A549 (cell line): ENCODE measurements at regions not wholly inside any gene's neighbourhood (a gene's known extent, or its start where the extent isn't known, plus 50 kb on each side); places are given as distances from the start of the nearest gene placed in this dataset.

Source experiments
- ATAC-seq, 2 experiments: fragments of 200-7000 bp in 1 of 2; fragments of >200 bp in 1 of 2; cut with Nextera tagmentation in 1 of 2; cut with Tn5 transposase in 1 of 2; 3 replicates each; pipeline versions ENCODE4 v1.8.0 to v1.9.1; 2018 to 2020; ENCODE audit warnings: mild to moderate bottlenecking in 1 of 2, moderate library complexity in 1 of 2
- CTCF ChIA-PET: fragments of 300-600 bp; sonication (Branson Sonifier 250); formaldehyde crosslinking; extraction: SDS; loops from one replicate; lab custom pipeline; 2021; ENCODE audit warnings: antibody characterized with exemption, inconsistent platforms; lab: Yijun Ruan, JAX
- POLR2A ChIA-PET: fragments of 350-600 bp; formaldehyde crosslinking; extraction: SDS; loops from one replicate; lab custom pipeline; 2021; ENCODE audit warnings: antibody characterized with exemption, inconsistent platforms; lab: Yijun Ruan, JAX
- DNase-seq, 2 experiments: peaks; one replicate each; pipeline versions ENCODE4 v3.0.0 to v3.0.0-alpha.2; 2011 to 2016; ENCODE audit warnings: low read depth in 1 of 2, low spot score in 1 of 2
- FAIRE-seq: peaks from 2 replicates; lab custom pipeline; 2011; peaks lifted over from hg19 to GRCh38; lab: Jason Lieb, UNC
- H3K27ac ChIP-seq, 2 experiments: fragments of >200 bp; sonication (Bioruptor Twin); formaldehyde crosslinking; 3 replicates each; pipeline ENCODE4 v1.5.1; 2016 to 2017
- H3K4me1 ChIP-seq: fragments of >200 bp; sonication (Bioruptor Twin); formaldehyde crosslinking; 3 replicates; pipeline ENCODE4 v1.6.1; 2016
- H3K4me2 ChIP-seq: fragments of >200 bp; sonication (Bioruptor Twin); formaldehyde crosslinking; 3 replicates; pipeline ENCODE4 v1.6.1; 2016
- H3K4me3 ChIP-seq: fragments of >200 bp; sonication (Bioruptor Twin); formaldehyde crosslinking; 3 replicates; pipeline ENCODE4 v1.5.1; 2016
- H3K9me3 ChIP-seq: fragments of >200 bp; sonication (Bioruptor Twin); formaldehyde crosslinking; 3 replicates; pipeline ENCODE4 v1.6.1; 2016
- ATOH8 ChIP-seq: fragments of 250-450 bp; sonication (Bioruptor Pico); IDR thresholded peaks from 2 replicates; pipeline ENCODE4 v1.5.0; 2020; ENCODE audit warnings: low read depth, mild to moderate bottlenecking, moderate library complexity
- CEBPB ChIP-seq, 2 experiments: fragments of >200 bp in 1 of 2; sonication (Bioruptor Twin) in 1 of 2; formaldehyde crosslinking in 1 of 2; IDR thresholded peaks; 2 replicates each; pipeline ENCODE4 v1.6.1; 2012 to 2016
- CHD4 ChIP-seq: fragments of 200-600 bp; sonication (generic); IDR thresholded peaks from 2 replicates; pipeline ENCODE4 v1.6.1; 2016; ENCODE audit warnings: antibody characterized with exemption, mild to moderate bottlenecking, borderline replicate concordance
- E2F6 ChIP-seq: IDR thresholded peaks from 2 replicates; pipeline ENCODE4 v1.6.1; 2012; ENCODE audit warnings: low read depth, borderline replicate concordance
- EHMT2 ChIP-seq: fragments of 200-600 bp; sonication (generic); IDR thresholded peaks from 2 replicates; pipeline ENCODE4 v1.6.1; 2016; ENCODE audit warnings: antibody characterized with exemption, low read depth, mild to moderate bottlenecking, moderate library complexity
- EP300 ChIP-seq, 2 experiments: fragments of >200 bp; sonication (Bioruptor Twin); formaldehyde crosslinking; IDR thresholded peaks; 2 replicates in 1 of 2; 3 replicates in 1 of 2; pipeline ENCODE4 v1.6.1; 2016 to 2017
- HEYL ChIP-seq: fragments of 250-450 bp; sonication (Bioruptor Pico); IDR thresholded peaks from 2 replicates; pipeline ENCODE4 v1.8.0; 2021; ENCODE audit warnings: mild to moderate bottlenecking, moderate library complexity
- HMGXB4 ChIP-seq: fragments of 250-450 bp; sonication (Bioruptor Pico); IDR thresholded peaks from 2 replicates; pipeline ENCODE4 v1.5.0; 2021; ENCODE audit warnings: mild to moderate bottlenecking, moderate library complexity, borderline replicate concordance
- HOXA7 ChIP-seq: fragments of 250-450 bp; sonication (Bioruptor Pico); IDR thresholded peaks from 2 replicates; pipeline ENCODE4 v1.5.0; 2020; ENCODE audit warnings: mild to moderate bottlenecking, moderate library complexity
- HOXB13 ChIP-seq: fragments of 250-450 bp; sonication (Bioruptor Pico); IDR thresholded peaks from 2 replicates; pipeline ENCODE4 v1.5.0; 2020; ENCODE audit warnings: low read depth, mild to moderate bottlenecking, moderate library complexity
- JUN ChIP-seq, 2 experiments: fragments of >200 bp; sonication (Bioruptor Twin); formaldehyde crosslinking; IDR thresholded peaks; 2 replicates in 1 of 2; 3 replicates in 1 of 2; pipeline ENCODE4 v1.6.1; 2016 to 2017
- JUNB ChIP-seq: fragments of >200 bp; sonication (Bioruptor Twin); formaldehyde crosslinking; IDR thresholded peaks from 2 replicates; pipeline ENCODE4 v1.6.1; 2016
- MAFK ChIP-seq: fragments of 450-650 bp; IDR thresholded peaks from 2 replicates; pipeline ENCODE4 v1.6.1; 2014; ENCODE audit not compliant: partially characterized antibody
- POLR2A ChIP-seq: IDR thresholded peaks from 2 replicates; pipeline ENCODE4 v1.6.1; 2012; ENCODE audit warnings: mild to moderate bottlenecking, low read length
- RAD21 ChIP-seq, 2 experiments: fragments of >200 bp in 1 of 2; sonication (Bioruptor Twin) in 1 of 2; formaldehyde crosslinking in 1 of 2; IDR thresholded peaks in 1 of 2; conservative IDR thresholded peaks in 1 of 2; 2 replicates in 1 of 2; 3 replicates in 1 of 2; pipeline ENCODE4 v1.6.1; 2012 to 2018; ENCODE audit warnings: inconsistent platforms in 1 of 2
- SMC3 ChIP-seq: fragments of >200 bp; sonication (Bioruptor Twin); formaldehyde crosslinking; IDR thresholded peaks from 3 replicates; pipeline ENCODE4 v1.6.1; 2018; ENCODE audit warnings: inconsistent platforms
- SREBF2 ChIP-seq: fragments of 450-650 bp; IDR thresholded peaks from 2 replicates; pipeline ENCODE4 v1.6.1; 2014; ENCODE audit warnings: mild to moderate bottlenecking, moderate library complexity
- TFCP2L1 ChIP-seq: fragments of 250-450 bp; sonication (Bioruptor Pico); IDR thresholded peaks from 2 replicates; pipeline ENCODE4 v1.5.0; 2021; ENCODE audit warnings: mild to moderate bottlenecking
- TP53 ChIP-seq: fragments of 250-450 bp; sonication (Bioruptor Pico); IDR thresholded peaks from 2 replicates; pipeline ENCODE4 v1.5.0; 2021; ENCODE audit warnings: mild to moderate bottlenecking, moderate library complexity
- ZNF302 ChIP-seq: fragments of 250-450 bp; sonication (Bioruptor Pico); IDR thresholded peaks from 2 replicates; pipeline ENCODE4 v1.9.0; 2021; ENCODE audit warnings: inconsistent platforms, mild to moderate bottlenecking, moderate library complexity
- WGBS: methylation state at CpG from one replicate; pipeline ENCODE4 v1.1.6; 2017; ENCODE audit errors: missing lambda C conversion rate; 5-methylcytosine and 5-hydroxymethylcytosine counted together
- TF ChIP-seq, protein P1 (sequence below): fragments of >200 bp; sonication (Bioruptor Twin); formaldehyde crosslinking; IDR thresholded peaks from 3 replicates; pipeline ENCODE4 v1.5.1; 2016
- TF ChIP-seq, protein P2 (sequence below): fragments of >200 bp; sonication (Bioruptor Twin); formaldehyde crosslinking; IDR thresholded peaks from 2 replicates; pipeline ENCODE4 v1.6.1; 2016

DNA sequence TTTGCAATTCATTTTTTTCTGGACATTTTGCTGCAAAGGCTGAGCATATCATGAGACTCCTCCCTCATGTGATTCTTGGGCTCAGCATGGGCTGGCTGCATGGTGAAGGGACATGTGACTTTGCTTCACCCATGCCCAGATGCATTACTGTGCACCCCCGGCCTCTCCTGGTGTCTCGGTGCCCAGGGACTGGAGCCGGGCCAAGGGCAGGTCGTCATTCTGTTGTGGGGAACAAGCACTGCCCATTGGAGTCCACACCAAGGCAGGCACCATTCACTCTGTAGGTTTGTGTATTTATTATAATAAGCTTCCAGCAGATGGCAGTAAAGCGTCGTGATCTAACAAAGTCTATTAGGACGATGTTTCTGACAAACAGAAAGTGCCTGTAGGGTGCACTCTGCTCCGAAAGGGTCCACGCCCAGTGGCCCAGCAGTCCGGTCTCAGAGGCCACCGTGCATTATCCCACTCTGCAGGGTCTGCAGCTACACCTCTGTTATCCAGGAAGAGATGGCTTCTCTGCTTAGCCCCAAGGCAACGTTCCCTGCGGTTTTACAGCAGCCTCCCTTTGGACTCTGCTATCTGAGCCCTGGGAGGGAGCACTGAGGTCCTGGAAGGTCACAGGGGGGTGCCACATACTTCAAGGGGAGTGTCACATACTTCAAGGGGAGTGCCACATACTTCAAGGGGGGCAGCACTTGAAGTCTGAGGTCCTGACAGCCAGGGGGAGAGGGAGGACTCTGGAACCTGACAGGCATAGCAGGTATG lies 219.6 kb downstream of the TSN start:
- peak; percentile 61 to 72 for DNase-seq
- ChIA-PET POLR2A (no interaction called here), CTCF (interaction anchor here (0.7 to 1.7 kb wide), 8 partner anchors 15 to 160 kb away, joined by 3 to 5 read pairs (median 3); no protein-coding TSS in a partner anchor)
- H3K4me3 ChIP-seq: no peak overlapping the region
- H3K27ac ChIP-seq: no peak overlapping the region
- under 1% methylated on average over 11 of the region's 13 CpGs for WGBS
- ATAC-seq: peak; percentile 94 to 98
- TF ChIP-seq RAD21 (conservative IDR thresholded peaks at IDR 0.05 in 1 of 2, IDR thresholded peaks at IDR 0.05 in 1 of 2) (peak; percentile 81 to 82), HMGXB4 (no peak), SMC3 (peak; percentile 67)
- TF ChIP-seq, protein P1, sequence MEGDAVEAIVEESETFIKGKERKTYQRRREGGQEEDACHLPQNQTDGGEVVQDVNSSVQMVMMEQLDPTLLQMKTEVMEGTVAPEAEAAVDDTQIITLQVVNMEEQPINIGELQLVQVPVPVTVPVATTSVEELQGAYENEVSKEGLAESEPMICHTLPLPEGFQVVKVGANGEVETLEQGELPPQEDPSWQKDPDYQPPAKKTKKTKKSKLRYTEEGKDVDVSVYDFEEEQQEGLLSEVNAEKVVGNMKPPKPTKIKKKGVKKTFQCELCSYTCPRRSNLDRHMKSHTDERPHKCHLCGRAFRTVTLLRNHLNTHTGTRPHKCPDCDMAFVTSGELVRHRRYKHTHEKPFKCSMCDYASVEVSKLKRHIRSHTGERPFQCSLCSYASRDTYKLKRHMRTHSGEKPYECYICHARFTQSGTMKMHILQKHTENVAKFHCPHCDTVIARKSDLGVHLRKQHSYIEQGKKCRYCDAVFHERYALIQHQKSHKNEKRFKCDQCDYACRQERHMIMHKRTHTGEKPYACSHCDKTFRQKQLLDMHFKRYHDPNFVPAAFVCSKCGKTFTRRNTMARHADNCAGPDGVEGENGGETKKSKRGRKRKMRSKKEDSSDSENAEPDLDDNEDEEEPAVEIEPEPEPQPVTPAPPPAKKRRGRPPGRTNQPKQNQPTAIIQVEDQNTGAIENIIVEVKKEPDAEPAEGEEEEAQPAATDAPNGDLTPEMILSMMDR: peak; percentile 68
- no peaks in the 10 kb centered on the region for H3K4me1 ChIP-seq
- peak overlapping the region; percentile 64 for H3K4me2 ChIP-seq
- no peak for FAIRE-seq
- no peaks in the 10 kb centered on the region for H3K9me3 ChIP-seq

- ChIA-PET POLR2A (no interaction called here), CTCF (no interaction called here)
- DNase-seq (no peak), FAIRE-seq (no peak), ATAC-seq (no peak)
- H3K4me2 ChIP-seq: no peak overlapping the region
- no peak overlapping the region for H3K27ac ChIP-seq
- TF ChIP-seq EP300 (IDR thresholded peaks at IDR 0.05) (no peak), JUN (IDR thresholded peaks at IDR 0.05) (no peak), EHMT2 (no peak), JUNB (no peak), TFCP2L1 (no peak), TP53 (no peak), CEBPB (IDR thresholded peaks at IDR 0.05) (no peak), ZNF302 (CRISPR knock-in tag) (no peak), HOXB13 (CRISPR knock-in tag) (no peak), ATOH8 (CRISPR knock-in tag) (no peak), SREBF2 (no peak), E2F6 (no peak), HEYL (CRISPR knock-in tag) (no peak), POLR2A (no peak), CHD4 (no peak), HOXA7 (CRISPR knock-in tag) (no peak), MAFK (no peak)
- TF ChIP-seq, protein P2, sequence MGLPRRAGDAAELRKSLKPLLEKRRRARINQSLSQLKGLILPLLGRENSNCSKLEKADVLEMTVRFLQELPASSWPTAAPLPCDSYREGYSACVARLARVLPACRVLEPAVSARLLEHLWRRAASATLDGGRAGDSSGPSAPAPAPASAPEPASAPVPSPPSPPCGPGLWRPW: no peak
- no peaks in the 10 kb centered on the region for H3K9me3 ChIP-seq
- 8% methylated on average over 3 of the region's 3 CpGs for WGBS
- H3K4me1 ChIP-seq: no peaks in the 10 kb centered on the region
- H3K4me3 ChIP-seq: no peak overlapping the region
These were observed 221.5 kb downstream of the TSN start for GRCh38 chr2:121976926-121977325.
